Central memory CD8-positive, alpha-beta T cell (primary cell): ENCODE measurements at regions not wholly inside any gene's neighbourhood (a gene's known extent, or its start where the extent isn't known, plus 50 kb on each side); places are given as distances from the start of the nearest gene placed in this dataset.
"Not testable (repeated sequence)": the region's sequence is repeated elsewhere in the genome, so short reads cannot be mapped to it uniquely, and the experiment has no call there.

ENCODE experiments used
- ATAC-seq: fragments of 150-1000 bp; cut with Tn5 transposase; replicated peaks from 2 replicates; pipeline ENCODE4 v1.10.0; 2022; ENCODE audit warnings: mild to moderate bottlenecking, moderate FRiP score, moderate number of reproducible peaks; ENCODE audit not compliant: poor library complexity, severe bottlenecking; ENCODE audit errors: extremely low read depth
- DNase-seq, 2 donors: peaks; one replicate each; pipeline ENCODE4 v3.0.0; 2021; ENCODE audit warnings: low spot score in 2 of 2
- H3K27ac Mint-ChIP-seq: one replicate; pipeline ENCODE4 v1.8.0; 2022; ENCODE audit warnings: low read depth, mild to moderate bottlenecking, moderate library complexity, mixed read lengths
- H3K27me3 Mint-ChIP-seq: one replicate; pipeline ENCODE4 v1.8.0; 2022; ENCODE audit warnings: mixed read lengths
- H3K36me3 Mint-ChIP-seq: one replicate; pipeline ENCODE4 v1.8.0; 2022; ENCODE audit warnings: mild to moderate bottlenecking, moderate library complexity, mixed read lengths; ENCODE audit not compliant: insufficient read depth
- H3K4me1 Mint-ChIP-seq: one replicate; pipeline ENCODE4 v1.8.0; 2022; ENCODE audit warnings: mixed read lengths
- H3K4me3 Mint-ChIP-seq: one replicate; pipeline ENCODE4 v1.8.0; 2022; ENCODE audit warnings: mild to moderate bottlenecking, moderate library complexity, mixed read lengths
- H3K9me3 Mint-ChIP-seq: one replicate; pipeline ENCODE4 v1.8.0; 2022; ENCODE audit warnings: mixed read lengths

GRCh38 chr6:11848852-11849731 lies 70.5 kb upstream of the ADTRP start:
- no peak overlapping the region for H3K4me3 Mint-ChIP-seq
- H3K9me3 Mint-ChIP-seq: no peaks in the 10 kb centered on the region
- no peak for ATAC-seq
- DNase-seq: no peak
- no peaks in the 10 kb centered on the region for H3K4me1 Mint-ChIP-seq
- no peak overlapping the region for H3K27ac Mint-ChIP-seq
- H3K36me3 Mint-ChIP-seq: no peaks in the 10 kb centered on the region
- H3K27me3 Mint-ChIP-seq: peaks cover 10% of the 10 kb centered on the region

- Mint-ChIP-seq H3K27ac (no peak overlapping the region), H3K36me3 (no peaks in the 10 kb centered on the region), H3K4me1 (no peaks in the 10 kb centered on the region), H3K9me3 (no peaks in the 10 kb centered on the region), H3K4me3 (no peak overlapping the region), H3K27me3 (peaks cover 11% of the 10 kb centered on the region)
- DNase-seq: no peak
- no peak for ATAC-seq
Measured at GRCh38 chr6:11848346-11848651, 69.7 kb upstream of the ADTRP start.

- Mint-ChIP-seq H3K9me3 (no peaks in the 10 kb centered on the region), H3K4me1 (no peaks in the 10 kb centered on the region), H3K4me3 (no peak overlapping the region), H3K36me3 (no peaks in the 10 kb centered on the region), H3K27me3 (peaks cover 17% of the 10 kb centered on the region), H3K27ac (no peak overlapping the region)
- ATAC-seq: no peak
- no peak for DNase-seq
Measured at GRCh38 chr6:11847515-11848345, 69.1 kb upstream of the ADTRP start.

- peaks cover 21% of the 10 kb centered on the region for H3K27me3 Mint-ChIP-seq
- ATAC-seq, DNase-seq, H3K4me3 Mint-ChIP-seq, H3K9me3 Mint-ChIP-seq, H3K27ac Mint-ChIP-seq, H3K4me1 Mint-ChIP-seq, H3K36me3 Mint-ChIP-seq: not testable (repeated sequence)
Measured at GRCh38 chr6:11847068-11847467, 68.5 kb upstream of the ADTRP start.

GRCh38 chr6:11845664-11846577 lies 67.3 kb upstream of the ADTRP start:
- no peak overlapping the region for H3K27ac Mint-ChIP-seq

GRCh38 chr6:11842795-11843194 lies 64.2 kb upstream of the ADTRP start:
- H3K36me3 Mint-ChIP-seq, H3K27ac Mint-ChIP-seq, H3K4me3 Mint-ChIP-seq, H3K4me1 Mint-ChIP-seq, ATAC-seq, DNase-seq: not testable (repeated sequence)
- Mint-ChIP-seq H3K27me3 (peaks cover 63% of the 10 kb centered on the region), H3K9me3 (peaks cover 11% of the 10 kb centered on the region)

More at GRCh38 chr6:11845664-11846577, 67.3 kb upstream of the ADTRP start:
- DNase-seq: no peak
- H3K27me3 Mint-ChIP-seq: peaks cover 32% of the 10 kb centered on the region
- no peaks in the 10 kb centered on the region for H3K9me3 Mint-ChIP-seq
- no peak for ATAC-seq
- H3K36me3 Mint-ChIP-seq: no peaks in the 10 kb centered on the region
- H3K4me3 Mint-ChIP-seq: no peak overlapping the region
- H3K4me1 Mint-ChIP-seq: no peaks in the 10 kb centered on the region

- Mint-ChIP-seq H3K27ac (no peak overlapping the region), H3K36me3 (no peaks in the 10 kb centered on the region)
Measured at GRCh38 chr6:11835065-11835464, 56.5 kb upstream of the ADTRP start.

GRCh38 chr6:11833626-11834592 lies 55.3 kb upstream of the ADTRP start:
- Mint-ChIP-seq H3K27me3 (peaks cover 62% of the 10 kb centered on the region), H3K27ac (no peak overlapping the region), H3K36me3 (no peaks in the 10 kb centered on the region), H3K4me1 (no peaks in the 10 kb centered on the region), H3K9me3 (peaks cover 6% of the 10 kb centered on the region), H3K4me3 (no peak overlapping the region)
- no peak for DNase-seq
- no peak for ATAC-seq

More at GRCh38 chr6:11835065-11835464, 56.5 kb upstream of the ADTRP start:
- ATAC-seq: no peak
- no peak overlapping the region for H3K4me3 Mint-ChIP-seq
- peaks cover 74% of the 10 kb centered on the region for H3K27me3 Mint-ChIP-seq
- no peaks in the 10 kb centered on the region for H3K4me1 Mint-ChIP-seq
- peaks cover 11% of the 10 kb centered on the region for H3K9me3 Mint-ChIP-seq
- no peak for DNase-seq

GRCh38 chr6:11831653-11832052 lies 53.0 kb upstream of the ADTRP start:
- Mint-ChIP-seq H3K36me3 (no peaks in the 10 kb centered on the region), H3K4me1 (no peaks in the 10 kb centered on the region), H3K27ac (no peak overlapping the region), H3K9me3 (no peaks in the 10 kb centered on the region), H3K27me3 (peaks cover 70% of the 10 kb centered on the region), H3K4me3 (no peak overlapping the region)
- no peak for ATAC-seq
- DNase-seq: no peak

GRCh38 chr6:11830520-11830919 lies 51.9 kb upstream of the ADTRP start:
- H3K27ac Mint-ChIP-seq: no peak overlapping the region
- ATAC-seq: no peak
- no peak overlapping the region for H3K4me3 Mint-ChIP-seq
- H3K27me3 Mint-ChIP-seq: peaks cover 72% of the 10 kb centered on the region
- no peaks in the 10 kb centered on the region for H3K9me3 Mint-ChIP-seq
- no peaks in the 10 kb centered on the region for H3K4me1 Mint-ChIP-seq
- no peak for DNase-seq
- no peaks in the 10 kb centered on the region for H3K36me3 Mint-ChIP-seq

GRCh38 chr6:11830105-11830504 lies 51.5 kb upstream of the ADTRP start:
- H3K27me3 Mint-ChIP-seq: peaks cover 71% of the 10 kb centered on the region
- H3K4me3 Mint-ChIP-seq: no peak overlapping the region

More at GRCh38 chr6:11830105-11830504, 51.5 kb upstream of the ADTRP start:
- ATAC-seq: no peak
- Mint-ChIP-seq H3K9me3 (no peaks in the 10 kb centered on the region), H3K4me1 (no peaks in the 10 kb centered on the region), H3K36me3 (no peaks in the 10 kb centered on the region), H3K27ac (no peak overlapping the region)
- no peak for DNase-seq
